ENCODE measurements at regions not wholly inside any gene's neighbourhood (a gene's known extent, or its start where the extent isn't known, plus 50 kb on each side); places are given as distances from the start of the nearest gene placed in this dataset.

GRCh38 chr3:4079339-4080195, 223.6 kb upstream of the SETMAR start:
- TF ChIP-seq, protein P1, sequence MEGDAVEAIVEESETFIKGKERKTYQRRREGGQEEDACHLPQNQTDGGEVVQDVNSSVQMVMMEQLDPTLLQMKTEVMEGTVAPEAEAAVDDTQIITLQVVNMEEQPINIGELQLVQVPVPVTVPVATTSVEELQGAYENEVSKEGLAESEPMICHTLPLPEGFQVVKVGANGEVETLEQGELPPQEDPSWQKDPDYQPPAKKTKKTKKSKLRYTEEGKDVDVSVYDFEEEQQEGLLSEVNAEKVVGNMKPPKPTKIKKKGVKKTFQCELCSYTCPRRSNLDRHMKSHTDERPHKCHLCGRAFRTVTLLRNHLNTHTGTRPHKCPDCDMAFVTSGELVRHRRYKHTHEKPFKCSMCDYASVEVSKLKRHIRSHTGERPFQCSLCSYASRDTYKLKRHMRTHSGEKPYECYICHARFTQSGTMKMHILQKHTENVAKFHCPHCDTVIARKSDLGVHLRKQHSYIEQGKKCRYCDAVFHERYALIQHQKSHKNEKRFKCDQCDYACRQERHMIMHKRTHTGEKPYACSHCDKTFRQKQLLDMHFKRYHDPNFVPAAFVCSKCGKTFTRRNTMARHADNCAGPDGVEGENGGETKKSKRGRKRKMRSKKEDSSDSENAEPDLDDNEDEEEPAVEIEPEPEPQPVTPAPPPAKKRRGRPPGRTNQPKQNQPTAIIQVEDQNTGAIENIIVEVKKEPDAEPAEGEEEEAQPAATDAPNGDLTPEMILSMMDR (IDR thresholded peaks at IDR 0.05) = no peak
- TF ChIP-seq POLR2A (IDR thresholded peaks at IDR 0.05) = no peak

All from heart left ventricle (tissue), 13 donors.